CD4-positive, alpha-beta T cell (primary cell): ENCODE measurements at regions not wholly inside any gene's neighbourhood (a gene's known extent, or its start where the extent isn't known, plus 50 kb on each side); places are given as distances from the start of the nearest gene placed in this dataset.

Experiments
- ATAC-seq: fragments of 200-7000 bp; cut with Tn5 transposase; one replicate; pipeline ENCODE4 v1.10.0; 2022; ENCODE audit warnings: mild to moderate bottlenecking; ENCODE audit not compliant: poor library complexity
- CTCF ChIA-PET: fragments of 350-600 bp; sonication (Branson Sonifier 250); formaldehyde crosslinking; loops from one replicate; lab custom pipeline; 2021; ENCODE audit warnings: antibody characterized with exemption, inconsistent platforms; lab: Charles Lee
- POLR2A ChIA-PET: fragments of 350-600 bp; sonication (Branson Sonifier 250); formaldehyde crosslinking; loops from one replicate; lab custom pipeline; 2021; ENCODE audit warnings: antibody characterized with exemption, inconsistent platforms; lab: Charles Lee
- DNase-seq, 14 experiments: peaks; one replicate each; pipeline ENCODE4 v3.0.0-alpha.2; 2013 to 2020; ENCODE audit warnings: mixed read lengths in 2 of 14
- H3K27ac ChIP-seq, 2 donors: one replicate each; pipeline versions ENCODE4 v1.5.1 to v1.7.0; 2013; ENCODE audit warnings: low read length in 2 of 2, low read depth in 1 of 2, mild to moderate bottlenecking in 1 of 2
- H3K27me3 ChIP-seq, 2 experiments: 1 replicate in 1 of 2; 2 replicates in 1 of 2; pipeline versions ENCODE4 v1.6.1 to v1.7.0; 2013; ENCODE audit warnings: low read length in 2 of 2, control low read depth in 1 of 2, mild to moderate bottlenecking in 1 of 2, moderate library complexity in 1 of 2; ENCODE audit not compliant: insufficient read depth in 2 of 2, control insufficient read depth in 1 of 2
- H3K36me3 ChIP-seq: one replicate; pipeline ENCODE4 v1.6.1; 2013; ENCODE audit warnings: low read length, control low read depth; ENCODE audit not compliant: insufficient read depth
- H3K4me1 ChIP-seq: one replicate; pipeline ENCODE4 v1.6.1; 2013; ENCODE audit warnings: low read length, control low read depth; ENCODE audit not compliant: insufficient read depth
- H3K4me3 ChIP-seq: one replicate; pipeline ENCODE4 v1.5.1; 2013; ENCODE audit warnings: mild to moderate bottlenecking, low read length, moderate library complexity
- H3K9me3 ChIP-seq, 2 experiments: 1 replicate in 1 of 2; 2 replicates in 1 of 2; pipeline versions ENCODE4 v1.6.1 to v1.7.0; 2013; ENCODE audit warnings: low read length in 2 of 2, mild to moderate bottlenecking in 2 of 2, control low read depth in 1 of 2, moderate library complexity in 1 of 2; ENCODE audit not compliant: control insufficient read depth in 1 of 2, insufficient read depth in 1 of 2
- H3K27ac Mint-ChIP-seq: one replicate; pipeline ENCODE4 v1.8.0; 2020; ENCODE audit warnings: mixed read lengths
- H3K27me3 Mint-ChIP-seq: one replicate; pipeline ENCODE4 v1.8.0; 2021; ENCODE audit warnings: mixed read lengths
- H3K36me3 Mint-ChIP-seq: one replicate; pipeline ENCODE4 v1.8.0; 2021; ENCODE audit warnings: low read depth, mixed read lengths
- H3K4me1 Mint-ChIP-seq: one replicate; pipeline ENCODE4 v1.8.0; 2021; ENCODE audit warnings: low read depth, mixed read lengths
- H3K4me3 Mint-ChIP-seq: one replicate; pipeline ENCODE4 v1.8.0; 2020; ENCODE audit warnings: mild to moderate bottlenecking, mixed read lengths
- H3K9me3 Mint-ChIP-seq: one replicate; pipeline ENCODE4 v1.8.0; 2020; ENCODE audit warnings: mixed read lengths
- intact Hi-C, 2 experiments: fragments of 100-400 bp; cut with DNase I in 1 of 2; cut with micrococcal nuclease in 1 of 2; formaldehyde crosslinking; loops; one replicate each; pipeline versions ENCODE4 v1.15.1 to v1.9.0; 2023 to 2025; cut with DNase I, micrococcal nuclease
- TF ChIP-seq, protein P1 (sequence below): fragments of 200-600 bp; IDR thresholded peaks from one replicate; pipeline ENCODE4 v1.8.0; 2022; ENCODE audit warnings: antibody characterized with exemption, mild to moderate bottlenecking

- Mint-ChIP-seq H3K4me1 (no peaks in the 10 kb centered on the region), H3K9me3 (peaks cover 11% of the 10 kb centered on the region), H3K27ac (no peak overlapping the region), H3K4me3 (no peak overlapping the region), H3K27me3 (no peaks in the 10 kb centered on the region), H3K36me3 (no peaks in the 10 kb centered on the region)
- CTCF ChIA-PET = no interaction called here
- H3K4me3 ChIP-seq = no peak overlapping the region
- ATAC-seq = no peak
- H3K27ac ChIP-seq = no peak overlapping the region
- no peaks in the 10 kb centered on the region for H3K36me3 ChIP-seq
- no peak for DNase-seq
- TF ChIP-seq, protein P1, sequence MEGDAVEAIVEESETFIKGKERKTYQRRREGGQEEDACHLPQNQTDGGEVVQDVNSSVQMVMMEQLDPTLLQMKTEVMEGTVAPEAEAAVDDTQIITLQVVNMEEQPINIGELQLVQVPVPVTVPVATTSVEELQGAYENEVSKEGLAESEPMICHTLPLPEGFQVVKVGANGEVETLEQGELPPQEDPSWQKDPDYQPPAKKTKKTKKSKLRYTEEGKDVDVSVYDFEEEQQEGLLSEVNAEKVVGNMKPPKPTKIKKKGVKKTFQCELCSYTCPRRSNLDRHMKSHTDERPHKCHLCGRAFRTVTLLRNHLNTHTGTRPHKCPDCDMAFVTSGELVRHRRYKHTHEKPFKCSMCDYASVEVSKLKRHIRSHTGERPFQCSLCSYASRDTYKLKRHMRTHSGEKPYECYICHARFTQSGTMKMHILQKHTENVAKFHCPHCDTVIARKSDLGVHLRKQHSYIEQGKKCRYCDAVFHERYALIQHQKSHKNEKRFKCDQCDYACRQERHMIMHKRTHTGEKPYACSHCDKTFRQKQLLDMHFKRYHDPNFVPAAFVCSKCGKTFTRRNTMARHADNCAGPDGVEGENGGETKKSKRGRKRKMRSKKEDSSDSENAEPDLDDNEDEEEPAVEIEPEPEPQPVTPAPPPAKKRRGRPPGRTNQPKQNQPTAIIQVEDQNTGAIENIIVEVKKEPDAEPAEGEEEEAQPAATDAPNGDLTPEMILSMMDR = no peak
- intact Hi-C loops = no loop called here
- H3K9me3 ChIP-seq = peaks cover 0 to 7% of the 10 kb centered on the region in 2 experiments
- H3K27me3 ChIP-seq = no peaks in the 10 kb centered on the region
- POLR2A ChIA-PET = no interaction called here
- no peaks in the 10 kb centered on the region for H3K4me1 ChIP-seq
These were observed 598.5 kb upstream of the API5 start for GRCh38 chr11:42713279-42713678.

- no peak for DNase-seq
- ChIA-PET POLR2A (no interaction called here), CTCF (no interaction called here)
- peaks cover 13% of the 10 kb centered on the region for H3K9me3 Mint-ChIP-seq
- peaks cover 0 to 7% of the 10 kb centered on the region in 2 experiments for H3K9me3 ChIP-seq
- no peaks in the 10 kb centered on the region for H3K36me3 ChIP-seq
- H3K27me3 Mint-ChIP-seq = no peaks in the 10 kb centered on the region
- intact Hi-C loops = no loop called here
- no peaks in the 10 kb centered on the region for H3K27me3 ChIP-seq
- no peaks in the 10 kb centered on the region for H3K4me1 Mint-ChIP-seq
- no peak overlapping the region for H3K27ac Mint-ChIP-seq
- TF ChIP-seq, protein P1 = no peak
- no peak for ATAC-seq
- H3K4me3 Mint-ChIP-seq = no peak overlapping the region
- no peaks in the 10 kb centered on the region for H3K36me3 Mint-ChIP-seq
- no peaks in the 10 kb centered on the region for H3K4me1 ChIP-seq
- H3K27ac ChIP-seq = no peak overlapping the region
- H3K4me3 ChIP-seq = no peak overlapping the region
These were observed 598.0 kb upstream of the API5 start for GRCh38 chr11:42713753-42714152.

- ATAC-seq (no peak), DNase-seq (no peak)
- Histone ChIP-seq H3K36me3 (no peaks in the 10 kb centered on the region), H3K27me3 (no peaks in the 10 kb centered on the region), H3K9me3 (peaks cover 0 to 3% of the 10 kb centered on the region in 2 experiments), H3K27ac (no peak overlapping the region), H3K4me3 (no peak overlapping the region), H3K4me1 (no peaks in the 10 kb centered on the region)
- H3K27ac Mint-ChIP-seq = no peak overlapping the region
- no peaks in the 10 kb centered on the region for H3K36me3 Mint-ChIP-seq
- ChIA-PET CTCF (no interaction called here), POLR2A (no interaction called here)
- H3K9me3 Mint-ChIP-seq = peaks cover 8% of the 10 kb centered on the region
- TF ChIP-seq, protein P1 = no peak
- H3K4me1 Mint-ChIP-seq = no peaks in the 10 kb centered on the region
- no peaks in the 10 kb centered on the region for H3K27me3 Mint-ChIP-seq
- intact Hi-C loops = no loop called here
- H3K4me3 Mint-ChIP-seq = no peak overlapping the region
These were observed 590.9 kb upstream of the API5 start for GRCh38 chr11:42720716-42721563.
